Prostate gland (tissue), 2 donors: ENCODE measurements at regions not wholly inside any gene's neighbourhood (a gene's known extent, or its start where the extent isn't known, plus 50 kb on each side); places are given as distances from the start of the nearest gene placed in this dataset.

Experiments
- POLR2A ChIP-seq: fragments of 450-650 bp; IDR thresholded peaks from one replicate; pipeline ENCODE4 v1.6.1; 2016; ENCODE audit warnings: antibody characterized with exemption, mild to moderate bottlenecking
- POLR2AphosphoS5 ChIP-seq: sonication (generic); formaldehyde crosslinking; IDR thresholded peaks from one replicate; pipeline ENCODE4 v1.6.1; 2017; ENCODE audit warnings: antibody characterized with exemption
- TF ChIP-seq, protein P1 (sequence below), 4 experiments: fragments of 200-600 bp in 2 of 4; fragments of 450-650 bp in 2 of 4; sonication (generic) in 2 of 4; IDR thresholded peaks; 1 replicate in 3 of 4; 2 replicates in 1 of 4; pipeline ENCODE4 v1.5.1; 2016 to 2019; ENCODE audit warnings: antibody characterized with exemption in 4 of 4, mild to moderate bottlenecking in 2 of 4, moderate library complexity in 2 of 4

DNA sequence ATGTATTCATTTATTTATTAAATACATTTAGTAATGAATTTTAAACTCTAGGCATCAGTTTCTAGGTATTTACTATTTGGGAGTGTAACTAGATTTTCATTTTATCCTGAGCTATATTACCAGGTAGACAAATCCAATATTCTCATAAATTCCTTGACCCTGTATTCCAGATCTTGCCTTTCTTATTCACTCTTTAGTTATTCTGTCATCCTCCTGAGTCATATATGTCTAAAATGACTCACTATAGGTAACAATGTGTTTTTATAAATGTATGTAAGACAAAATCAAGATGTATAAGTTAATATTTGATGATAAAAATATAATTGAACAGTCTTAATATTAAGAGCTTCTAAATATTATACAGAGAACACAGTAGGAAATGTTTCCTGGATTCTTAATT is 642.1 kb upstream of the NRSN1 start:
- TF ChIP-seq POLR2AphosphoS5: no peak
- TF ChIP-seq, protein P1, sequence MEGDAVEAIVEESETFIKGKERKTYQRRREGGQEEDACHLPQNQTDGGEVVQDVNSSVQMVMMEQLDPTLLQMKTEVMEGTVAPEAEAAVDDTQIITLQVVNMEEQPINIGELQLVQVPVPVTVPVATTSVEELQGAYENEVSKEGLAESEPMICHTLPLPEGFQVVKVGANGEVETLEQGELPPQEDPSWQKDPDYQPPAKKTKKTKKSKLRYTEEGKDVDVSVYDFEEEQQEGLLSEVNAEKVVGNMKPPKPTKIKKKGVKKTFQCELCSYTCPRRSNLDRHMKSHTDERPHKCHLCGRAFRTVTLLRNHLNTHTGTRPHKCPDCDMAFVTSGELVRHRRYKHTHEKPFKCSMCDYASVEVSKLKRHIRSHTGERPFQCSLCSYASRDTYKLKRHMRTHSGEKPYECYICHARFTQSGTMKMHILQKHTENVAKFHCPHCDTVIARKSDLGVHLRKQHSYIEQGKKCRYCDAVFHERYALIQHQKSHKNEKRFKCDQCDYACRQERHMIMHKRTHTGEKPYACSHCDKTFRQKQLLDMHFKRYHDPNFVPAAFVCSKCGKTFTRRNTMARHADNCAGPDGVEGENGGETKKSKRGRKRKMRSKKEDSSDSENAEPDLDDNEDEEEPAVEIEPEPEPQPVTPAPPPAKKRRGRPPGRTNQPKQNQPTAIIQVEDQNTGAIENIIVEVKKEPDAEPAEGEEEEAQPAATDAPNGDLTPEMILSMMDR (IDR thresholded peaks at IDR 0.05): no peak
- no peak for TF ChIP-seq POLR2A
